Adrenal gland (tissue), 5 donors: ENCODE measurements at regions not wholly inside any gene's neighbourhood (a gene's known extent, or its start where the extent isn't known, plus 50 kb on each side); places are given as distances from the start of the nearest gene placed in this dataset.

ENCODE experiments used
- CTCF ChIP-seq, 6 experiments: fragments of 450-650 bp in 4 of 6; fragments of 200-600 bp in 2 of 6; sonication (generic) in 1 of 6; IDR thresholded peaks; 1 replicate in 5 of 6; 2 replicates in 1 of 6; pipeline versions ENCODE4 v1.5.1 to v1.8.0; 2016 to 2021; ENCODE audit warnings: antibody characterized with exemption in 6 of 6, mild to moderate bottlenecking in 2 of 6, moderate library complexity in 1 of 6
- POLR2A ChIP-seq, 2 donors: fragments of 450-650 bp; IDR thresholded peaks; one replicate each; pipeline ENCODE4 v1.6.1; 2017; ENCODE audit warnings: antibody characterized with exemption in 2 of 2, mild to moderate bottlenecking in 2 of 2, moderate library complexity in 1 of 2
- donor health status: DM: no; HTN: no; CAD: no.

- TF ChIP-seq CTCF (IDR thresholded peaks at IDR 0.05) (no peak), POLR2A (IDR thresholded peaks at IDR 0.05) (no peak)
Observed at GRCh38 chr4:97152149-97152548, 991.1 kb downstream of the STPG2 start.
